ENCODE measurements at regions not wholly inside any gene's neighbourhood (a gene's known extent, or its start where the extent isn't known, plus 50 kb on each side); places are given as distances from the start of the nearest gene placed in this dataset.

GRCh38 chr1:10962483-10962882 is 50.0 kb upstream of the TARDBP start (continued):
- TF ChIP-seq CHD7 (IDR thresholded peaks at IDR 0.05; ENCODE audit: insufficient replicate concordance, low read length) (no peak), HDAC2 (IDR thresholded peaks at IDR 0.05; ENCODE audit: borderline replicate concordance in 1 of 2, low read depth in 2 of 2, low read length in 2 of 2) (no peak), BACH1 (IDR thresholded peaks at IDR 0.05; ENCODE audit: low read length) (no peak), CHD1 (IDR thresholded peaks at IDR 0.05; ENCODE audit: low read depth, low read length) (no peak), POU5F1 (IDR thresholded peaks at IDR 0.05; ENCODE audit: low read depth, low read length) (no peak), SP1 (IDR thresholded peaks at IDR 0.05; ENCODE audit: low read depth, low read length) (no peak), MAFK (IDR thresholded peaks at IDR 0.05; ENCODE audit: low read depth, low read length) (no peak), JUN (IDR thresholded peaks at IDR 0.05; ENCODE audit: low read depth, low read length) (no peak), KDM4A (IDR thresholded peaks at IDR 0.05; ENCODE audit: low read depth, low read length, severe bottlenecking) (no peak)

Measured in H1 (cell line).